ENCODE measurements at regions not wholly inside any gene's neighbourhood (a gene's known extent, or its start where the extent isn't known, plus 50 kb on each side); places are given as distances from the start of the nearest gene placed in this dataset.

GRCh38 chr2:56713978-56714377, 530.2 kb downstream of the CCDC85A start:
- DNase-seq: no peak

GRCh38 chr2:56714400-56714799, 530.6 kb downstream of the CCDC85A start:
- DNase-seq: no peak

DNA sequence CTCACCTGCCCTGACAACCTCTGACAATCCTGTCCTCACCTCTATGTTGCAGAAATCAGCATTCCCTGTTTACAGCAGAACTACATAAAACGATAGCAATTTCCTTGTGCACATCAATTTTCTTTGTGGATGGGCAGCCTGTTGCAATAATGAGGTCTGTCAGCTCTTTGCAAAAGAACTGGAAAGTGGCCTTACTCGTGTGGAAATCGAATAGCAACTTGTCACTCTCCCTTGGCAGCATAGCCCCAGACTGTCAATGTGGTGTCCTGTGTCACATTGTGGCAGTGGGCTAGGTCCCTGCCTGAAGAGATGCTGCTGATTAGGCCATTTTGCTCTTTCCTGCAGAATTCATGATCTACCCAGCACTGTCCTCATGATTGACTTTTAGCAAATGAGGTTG, 531.9 kb downstream of the CCDC85A start:
- no peak for DNase-seq

- DNase-seq: no peak
Measured at GRCh38 chr2:56718413-56718812, 534.6 kb downstream of the CCDC85A start.

DNA sequence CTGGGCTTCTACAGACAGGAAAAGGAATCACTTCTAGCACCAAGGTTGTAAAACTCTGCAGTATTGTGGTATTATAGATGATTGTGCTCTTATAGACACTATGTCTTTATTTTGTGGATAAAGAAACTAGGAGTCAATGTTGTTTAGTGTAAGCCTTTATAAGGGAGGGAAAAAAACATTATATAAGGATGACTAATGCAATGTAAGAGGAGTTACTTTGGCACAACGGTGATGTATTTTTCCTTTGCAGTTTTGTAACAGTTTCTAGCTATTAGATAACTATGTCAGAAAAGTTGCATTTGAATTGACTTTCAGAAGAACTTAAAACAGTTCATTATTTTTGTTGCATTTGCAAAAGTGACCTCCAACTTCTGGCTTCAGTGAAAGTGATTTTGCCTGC, 545.4 kb downstream of the CCDC85A start:
- no peak for DNase-seq

GRCh38 chr2:56732946-56733345, 549.2 kb downstream of the CCDC85A start:
- DNase-seq: no peak

- DNase-seq: no peak
Measured at GRCh38 chr2:56739413-56739812, 555.6 kb downstream of the CCDC85A start.

GRCh38 chr2:56741601-56742102, 557.9 kb downstream of the CCDC85A start:
- DNase-seq: no peak

DNA sequence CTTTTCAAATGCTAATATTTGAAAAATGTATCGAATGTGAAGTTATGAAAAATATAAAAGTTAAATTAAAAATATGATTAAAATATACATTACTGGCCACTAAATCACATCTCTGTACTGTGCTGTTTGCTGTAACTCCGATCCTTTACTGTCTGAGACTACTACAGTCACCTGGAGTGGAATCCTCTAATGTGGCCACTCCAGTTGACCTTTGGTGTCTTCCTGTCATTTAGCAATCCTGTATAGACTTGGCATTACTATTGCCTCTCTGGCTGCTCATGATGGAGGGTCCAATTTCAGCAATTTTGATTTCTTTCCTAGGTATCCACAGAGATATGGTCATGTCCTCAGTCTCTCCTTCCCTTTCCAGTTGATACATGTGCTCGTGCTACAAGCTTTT, 560.0 kb downstream of the CCDC85A start:
- DNase-seq: no peak

DNA sequence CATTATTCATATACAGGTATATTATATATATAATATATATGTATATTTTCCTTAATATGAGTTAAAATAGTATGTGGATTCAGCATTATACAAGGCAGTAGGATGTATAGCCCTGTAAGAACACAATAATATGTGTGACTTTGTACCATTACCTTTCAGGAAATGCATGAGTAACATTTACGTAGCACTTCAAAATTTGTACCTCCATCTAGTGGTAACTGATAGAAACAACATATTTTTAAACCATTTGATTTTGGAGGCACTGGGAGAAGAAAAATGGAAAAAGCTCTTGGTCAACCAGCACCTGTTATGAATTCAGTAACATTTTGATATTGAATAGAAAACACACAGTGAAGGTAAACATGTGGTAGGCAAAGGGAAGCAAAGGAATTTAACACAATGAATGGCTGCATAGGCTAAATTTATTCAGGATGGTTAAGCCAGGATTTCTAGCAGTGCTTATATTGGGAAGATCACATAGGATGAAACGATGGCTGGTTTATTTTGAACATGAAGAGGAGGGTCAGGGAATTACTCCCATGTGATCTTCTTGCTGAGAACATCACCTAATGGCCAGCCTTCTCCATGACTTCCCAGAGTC, 565.5 kb downstream of the CCDC85A start:
- DNase-seq: no peak

GRCh38 chr2:56753182-56753581, 569.4 kb downstream of the CCDC85A start:
- DNase-seq: no peak

- no peak for DNase-seq
Measured at GRCh38 chr2:56754066-56754615, 570.4 kb downstream of the CCDC85A start.

- no peak for DNase-seq
Measured at GRCh38 chr2:56754627-56755026, 570.8 kb downstream of the CCDC85A start.

GRCh38 chr2:56757884-56758545, 574.2 kb downstream of the CCDC85A start:
- DNase-seq: no peak

DNA sequence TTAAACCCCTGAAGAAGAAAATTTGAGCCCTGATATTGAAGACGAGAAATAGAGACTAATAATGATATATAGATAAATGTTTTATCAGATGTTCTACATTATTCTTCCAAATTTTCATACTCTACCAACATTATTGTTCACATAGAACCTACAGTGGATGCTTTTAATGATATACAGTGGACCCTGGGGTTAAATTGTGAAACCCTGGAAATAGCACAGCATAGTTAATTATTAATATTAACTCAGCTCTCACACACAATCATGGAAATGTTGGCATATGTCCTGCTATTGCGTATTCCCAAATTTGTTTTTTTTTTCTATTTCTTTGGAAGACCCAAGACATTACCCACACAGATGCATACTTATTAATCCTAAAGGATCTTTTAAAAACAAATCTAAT, 579.9 kb downstream of the CCDC85A start:
- DNase-seq: no peak

DNA sequence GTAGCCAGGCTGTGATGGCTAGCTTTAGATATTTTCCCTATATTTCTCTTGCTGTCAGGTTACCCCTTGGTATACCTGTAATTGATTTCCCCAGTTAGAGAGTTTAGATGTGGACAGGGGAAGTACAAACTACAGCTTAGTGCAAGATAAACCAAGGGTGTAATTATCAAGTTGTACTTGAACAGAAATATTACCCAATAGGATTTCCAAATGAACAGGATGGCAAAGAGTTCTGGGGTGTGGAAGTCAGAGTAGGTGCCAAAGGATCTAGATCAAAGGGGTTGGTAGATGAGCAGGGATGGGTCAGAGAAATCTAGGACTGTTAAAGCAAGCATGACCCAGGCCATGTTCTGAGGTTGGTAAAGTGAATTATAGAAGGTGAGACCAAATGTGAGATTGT, 585.2 kb downstream of the CCDC85A start:
- no peak for DNase-seq

DNA sequence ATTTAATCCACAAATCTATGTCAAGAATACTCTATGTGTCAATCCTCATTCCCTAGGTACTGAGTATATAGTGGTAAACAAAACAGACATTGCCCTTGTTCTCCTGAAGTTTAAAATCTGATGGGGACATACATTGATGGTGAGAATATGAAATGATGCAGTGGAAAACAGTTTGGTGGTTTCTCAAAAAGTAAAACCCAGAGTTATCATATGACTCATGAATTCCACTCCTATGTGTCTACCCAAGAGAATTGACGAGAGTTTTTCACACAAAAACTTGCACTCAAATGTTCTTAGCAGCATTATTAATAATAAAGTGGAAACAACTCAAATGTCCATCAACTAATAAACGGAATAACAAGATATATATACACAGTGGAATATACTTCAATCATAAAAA, 586.7 kb downstream of the CCDC85A start:
- no peak for DNase-seq

DNA sequence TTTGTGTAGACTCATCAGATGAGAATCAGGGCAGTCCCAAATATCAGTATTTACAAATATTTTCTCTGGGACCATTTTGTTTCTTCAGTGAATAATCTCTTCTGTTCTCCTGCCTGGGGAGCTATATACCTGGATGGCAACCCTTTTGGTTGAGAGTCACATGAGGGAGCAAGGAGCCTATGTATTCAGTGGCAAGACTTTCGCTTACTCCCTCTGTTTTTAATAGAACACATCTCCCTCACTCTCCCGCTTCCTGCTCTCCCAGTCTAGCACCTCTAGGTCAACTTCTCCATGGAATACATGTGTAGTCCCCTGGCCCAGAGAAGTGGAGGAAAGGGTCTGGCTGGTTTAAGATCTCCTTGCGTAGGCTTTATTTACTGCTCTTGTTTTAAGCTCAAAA, 600.3 kb downstream of the CCDC85A start:
- no peak for DNase-seq

GRCh38 chr2:56801214-56801613, 617.4 kb downstream of the CCDC85A start:
- no peak for DNase-seq

DNA sequence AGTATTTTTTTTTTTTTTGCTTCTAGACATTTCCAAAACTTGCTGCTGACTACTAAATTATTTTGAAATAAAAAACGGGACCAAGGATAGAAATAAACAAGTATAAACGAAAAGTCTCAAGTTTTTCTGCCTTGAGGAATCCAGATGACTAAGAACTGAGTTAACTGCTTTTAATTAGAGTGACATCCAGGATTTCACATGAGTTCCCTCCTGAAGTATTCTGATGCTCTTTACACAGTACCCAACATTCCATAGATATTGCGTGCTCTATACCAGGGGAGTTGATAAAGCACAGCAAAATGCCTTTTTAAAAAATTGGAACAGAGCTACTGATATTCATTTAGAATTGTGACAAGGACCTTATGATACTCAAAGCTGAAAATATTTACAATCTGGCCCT, 618.0 kb downstream of the CCDC85A start:
- no peak for DNase-seq

GRCh38 chr2:56803596-56803995, 619.8 kb downstream of the CCDC85A start:
- no peak for DNase-seq

DNA sequence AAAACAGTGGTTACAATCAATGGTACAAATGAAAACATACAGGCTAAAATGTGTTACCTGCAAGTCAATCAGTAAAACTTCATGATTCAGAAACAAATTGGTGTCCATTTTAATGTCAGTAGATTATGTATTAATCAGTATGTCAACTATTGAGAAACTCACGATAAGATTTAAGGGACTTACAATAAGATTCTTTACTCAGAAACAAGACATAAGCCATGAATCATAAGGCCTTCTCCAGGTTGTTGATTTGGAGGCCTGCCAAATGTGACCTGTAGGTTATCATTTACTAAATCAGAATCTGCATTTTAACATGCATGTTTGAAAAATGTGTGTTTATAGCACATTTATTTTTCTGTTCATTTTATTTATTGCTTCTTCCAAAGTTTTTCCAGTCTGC, 623.1 kb downstream of the CCDC85A start:
- DNase-seq: no peak

DNA sequence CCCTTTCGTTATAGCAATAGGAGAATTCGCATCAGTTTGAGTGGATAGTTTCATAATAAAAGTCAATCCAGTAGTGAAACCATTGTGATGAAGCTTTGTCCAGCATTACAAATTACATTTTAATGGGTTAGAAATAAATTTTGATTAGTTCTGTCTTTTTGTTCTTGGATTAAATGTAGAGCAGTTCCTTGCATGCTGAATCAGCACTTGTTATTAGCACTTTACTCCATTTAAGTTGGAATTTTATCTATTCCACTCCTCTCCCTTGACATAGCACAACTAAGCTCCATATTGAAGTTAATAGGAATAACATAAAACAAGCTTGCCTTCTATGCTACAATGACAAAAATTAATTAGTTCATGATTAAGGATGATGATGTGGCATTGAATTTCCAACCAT, 624.1 kb downstream of the CCDC85A start:
- no peak for DNase-seq

DNA sequence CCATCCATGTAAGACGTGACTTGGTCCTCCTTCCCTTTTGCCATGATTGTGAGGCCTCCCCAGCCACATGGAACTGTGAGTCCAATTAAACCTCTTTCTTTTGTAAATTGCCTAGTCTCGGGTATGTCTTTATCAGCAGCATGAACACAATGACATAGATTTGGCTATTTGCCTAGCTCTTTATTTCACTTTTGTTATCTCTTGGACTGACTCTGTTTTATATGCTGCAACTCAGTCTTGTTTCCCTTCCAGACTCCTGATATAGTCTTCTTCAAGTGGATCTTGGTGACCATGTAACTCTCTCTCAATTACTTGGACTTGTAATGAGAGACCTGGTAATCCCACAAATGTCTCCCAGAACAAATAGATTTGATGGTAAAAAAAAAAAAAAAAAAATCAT, 627.6 kb downstream of the CCDC85A start:
- DNase-seq: no peak

DNA sequence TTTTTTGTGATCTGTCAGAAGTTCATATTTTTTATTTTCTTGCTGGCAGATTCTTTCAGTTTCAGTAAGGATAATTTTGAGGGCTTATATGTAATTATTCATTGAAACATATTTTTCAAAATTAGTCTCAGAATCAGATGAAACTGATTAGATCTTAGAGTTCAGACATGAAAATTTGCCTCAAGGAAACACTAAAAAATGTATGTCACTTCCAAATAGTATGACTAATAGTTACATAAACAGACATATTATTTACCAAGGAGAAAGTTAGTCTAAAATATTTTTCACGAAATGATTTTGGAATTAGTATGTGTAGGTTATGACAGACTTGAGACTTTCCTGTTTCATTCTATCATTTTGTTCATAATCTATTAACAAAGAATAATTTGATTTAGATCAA, 628.6 kb downstream of the CCDC85A start:
- no peak for DNase-seq
